SK-N-MC (cell line): ENCODE measurements at regions not wholly inside any gene's neighbourhood (a gene's known extent, or its start where the extent isn't known, plus 50 kb on each side); places are given as distances from the start of the nearest gene placed in this dataset.

Experiments
- DNase-seq: peaks from one replicate; pipeline ENCODE4 v3.0.0-alpha.2; 2011; ENCODE audit warnings: low read depth, low spot score
- H3K27ac ChIP-seq: fragments of 200-600 bp; sonication (generic); 2 replicates; pipeline ENCODE4 v1.5.1; 2016; ENCODE audit warnings: mixed run types
- H3K36me3 ChIP-seq: fragments of 200-600 bp; sonication (generic); 2 replicates; pipeline ENCODE4 v1.6.1; 2017; ENCODE audit warnings: antibody characterized with exemption, low read length, mixed read lengths; ENCODE audit not compliant: insufficient read depth
- H3K4me3 ChIP-seq: fragments of 200-600 bp; sonication (generic); 2 replicates; pipeline ENCODE4 v1.5.1; 2016
- H3K9ac ChIP-seq: fragments of 200-600 bp; sonication (generic); 2 replicates; pipeline ENCODE4 v1.8.0; 2017; ENCODE audit warnings: mixed run types, mixed read lengths; ENCODE audit not compliant: insufficient read length
- H3K9me3 ChIP-seq: fragments of 200-600 bp; sonication (generic); 2 replicates; pipeline ENCODE4 v1.6.1; 2017; ENCODE audit warnings: low read depth, mild to moderate bottlenecking, antibody characterized with exemption, low read length, moderate library complexity, mixed read lengths
- EZH2 ChIP-seq: fragments of 200-600 bp; sonication (generic); IDR thresholded peaks from one replicate; pipeline ENCODE4 v1.6.1; 2017; ENCODE audit warnings: antibody characterized with exemption
- FOXP2 ChIP-seq: optimal IDR thresholded peaks from 2 replicates; pipeline ENCODE3; 2011; ENCODE audit warnings: mild to moderate bottlenecking, moderate library complexity; ENCODE audit not compliant: insufficient read depth; ENCODE audit errors: extremely low read length, control extremely low read depth
- POLR2AphosphoS5 ChIP-seq: IDR thresholded peaks from 2 replicates; pipeline ENCODE4 v1.6.1; 2012; ENCODE audit warnings: mild to moderate bottlenecking, low read depth, low read length, borderline replicate concordance

- TF ChIP-seq POLR2AphosphoS5, result no peak
- no peak for TF ChIP-seq EZH2
- no peak for TF ChIP-seq FOXP2
Observed at GRCh38 chr3:127139601-127140500, 53.1 kb upstream of the PRR23E start.

GRCh38 chr3:127140501-127141460 is 52.1 kb upstream of the PRR23E start:
- H3K27ac ChIP-seq, result no peak overlapping the region
- H3K36me3 ChIP-seq, result no peaks in the 10 kb centered on the region
- no peak for TF ChIP-seq EZH2
- TF ChIP-seq POLR2AphosphoS5, result no peak
- no peak for TF ChIP-seq FOXP2
- DNase-seq, result no peak
- no peak overlapping the region for H3K4me3 ChIP-seq
- H3K9ac ChIP-seq, result no peak overlapping the region
- H3K9me3 ChIP-seq, result no peaks in the 10 kb centered on the region

More at GRCh38 chr3:127139601-127140500, 53.1 kb upstream of the PRR23E start:
- Histone ChIP-seq H3K9me3 (no peaks in the 10 kb centered on the region), H3K27ac (no peak overlapping the region), H3K4me3 (no peak overlapping the region), H3K36me3 (no peaks in the 10 kb centered on the region), H3K9ac (no peak overlapping the region)
- DNase-seq, result no peak

- Histone ChIP-seq H3K9me3 (no peaks in the 10 kb centered on the region), H3K27ac (no peak overlapping the region), H3K4me3 (no peak overlapping the region), H3K9ac (no peak overlapping the region), H3K36me3 (no peaks in the 10 kb centered on the region)
- TF ChIP-seq FOXP2 (no peak), EZH2 (no peak), POLR2AphosphoS5 (no peak)
- no peak for DNase-seq
Observed at GRCh38 chr3:127141921-127142730, 50.8 kb upstream of the PRR23E start.
